Endothelial cell of umbilical vein (primary cell): ENCODE measurements at regions not wholly inside any gene's neighbourhood (a gene's known extent, or its start where the extent isn't known, plus 50 kb on each side); places are given as distances from the start of the nearest gene placed in this dataset.

Source experiments
- BruUV-seq: library from RNA; stranded (reverse); fragments of 400-500 nt; replicated peaks from 2 replicates; lab custom pipeline; 2021; lab: Mats Ljungman, UMichigan
- CTCF ChIA-PET: fragments of 300-600, 350-600 bp; sonication (Branson Sonifier 250); formaldehyde crosslinking; loops from one replicate; lab custom pipeline; 2021; ENCODE audit warnings: antibody characterized with exemption, inconsistent platforms; lab: Charles Lee
- POLR2A ChIA-PET: fragments of 300-600, 350-600 bp; sonication (Branson Sonifier 250); formaldehyde crosslinking; loops from one replicate; lab custom pipeline; 2021; ENCODE audit warnings: antibody characterized with exemption, inconsistent platforms; lab: Charles Lee
- DNase-seq: peaks from one replicate; pipeline ENCODE4 v3.0.0-alpha.2; 2011; ENCODE audit warnings: low read depth, low spot score
- FAIRE-seq: peaks from 2 replicates; lab custom pipeline; 2011; peaks lifted over from hg19 to GRCh38; lab: Jason Lieb, UNC
- H2AFZ ChIP-seq: 2 replicates; pipeline ENCODE4 v1.6.0; 2012; ENCODE audit warnings: low read depth, low read length, control low read depth, inconsistent platforms
- H3K27ac ChIP-seq: 2 replicates; pipeline ENCODE4 v1.5.1; 2011; ENCODE audit warnings: low read depth, mild to moderate bottlenecking, control low read depth, low read length, moderate library complexity; ENCODE audit not compliant: insufficient read depth
- H3K27me3 ChIP-seq, 2 experiments: 2 replicates each; pipeline versions ENCODE4 v1.6.0 to v1.6.1; 2011; ENCODE audit warnings: low read length in 2 of 2, mixed read lengths in 1 of 2; ENCODE audit not compliant: control insufficient read depth in 2 of 2, insufficient read depth in 2 of 2
- H3K36me3 ChIP-seq, 2 experiments: 2 replicates in 1 of 2; 3 replicates in 1 of 2; pipeline ENCODE4 v1.5.1; 2011; ENCODE audit warnings: low read length in 2 of 2, mild to moderate bottlenecking in 1 of 2, moderate library complexity in 1 of 2; ENCODE audit not compliant: control insufficient read depth in 2 of 2, insufficient read depth in 2 of 2; ENCODE audit errors: extremely low read depth in 1 of 2
- H3K4me1 ChIP-seq: 3 replicates; pipeline ENCODE4 v1.5.1; 2011; ENCODE audit warnings: mild to moderate bottlenecking, low read length; ENCODE audit not compliant: control insufficient read depth, insufficient read depth; ENCODE audit errors: extremely low read depth
- H3K4me2 ChIP-seq: 2 replicates; pipeline ENCODE4 v1.6.1; 2011; ENCODE audit warnings: low read length, control low read depth, mixed read lengths; ENCODE audit not compliant: insufficient read depth
- H3K4me3 ChIP-seq, 3 experiments: fragments of 200-600 bp in 1 of 3; sonication (generic), shearing (Covaris generic) in 1 of 3; replicated peaks in 1 of 3; 2 replicates each; pipeline ENCODE4 v1.5.1; 2011 to 2016; ENCODE audit warnings: control low read depth in 3 of 3, low read length in 3 of 3, mild to moderate bottlenecking in 2 of 3, inconsistent platforms in 1 of 3, low read depth in 1 of 3, moderate library complexity in 1 of 3; ENCODE audit not compliant: insufficient read depth in 1 of 3
- H3K79me2 ChIP-seq: 2 replicates; pipeline ENCODE4 v1.6.0; 2012; ENCODE audit warnings: low read length, inconsistent platforms; ENCODE audit not compliant: control insufficient read depth, insufficient read depth
- H3K9ac ChIP-seq: replicated peaks from 2 replicates; pipeline ENCODE3; 2011; ENCODE audit warnings: low read length, control low read depth; ENCODE audit not compliant: insufficient read depth; ENCODE audit errors: extremely low read depth
- H3K9me1 ChIP-seq: replicated peaks from 3 replicates; pipeline ENCODE4 v1.6.0; 2011; ENCODE audit warnings: mild to moderate bottlenecking, low read length; ENCODE audit not compliant: control insufficient read depth, insufficient read depth; ENCODE audit errors: extremely low read depth
- H3K9me3 ChIP-seq: replicated peaks from 2 replicates; pipeline ENCODE4 v1.5.1; 2012; ENCODE audit warnings: low read length, inconsistent platforms; ENCODE audit not compliant: control insufficient read depth, insufficient read depth
- H4K20me1 ChIP-seq: replicated peaks from 2 replicates; pipeline ENCODE3; 2011; ENCODE audit warnings: mild to moderate bottlenecking, low read length; ENCODE audit not compliant: control insufficient read depth, insufficient read depth; ENCODE audit errors: extremely low read depth
- EZH2 ChIP-seq: IDR thresholded peaks from 2 replicates; pipeline ENCODE4 v1.6.1; 2012; ENCODE audit warnings: borderline replicate concordance, low read depth, mild to moderate bottlenecking, moderate library complexity, low read length, inconsistent platforms; ENCODE audit not compliant: severe bottlenecking
- FOS ChIP-seq: IDR thresholded peaks from 2 replicates; pipeline ENCODE4 v1.6.1; 2011; ENCODE audit warnings: mild to moderate bottlenecking, low read length, moderate library complexity, borderline replicate concordance; ENCODE audit not compliant: insufficient read depth
- GATA2 ChIP-seq: IDR thresholded peaks from 2 replicates; pipeline ENCODE4 v1.7.0; 2011; ENCODE audit warnings: low read depth, mild to moderate bottlenecking, moderate library complexity, mixed read lengths, low read length; ENCODE audit not compliant: insufficient read length, insufficient read depth
- JUN ChIP-seq: IDR thresholded peaks from 2 replicates; pipeline ENCODE4 v1.6.1; 2011; ENCODE audit warnings: borderline replicate concordance, low read depth; ENCODE audit not compliant: insufficient read length, insufficient read depth
- MYC ChIP-seq: IDR thresholded peaks from one replicate; pipeline ENCODE4 v1.6.1; 2011; ENCODE audit warnings: mild to moderate bottlenecking, low read depth, low read length
- POLR2A ChIP-seq: IDR thresholded peaks from 2 replicates; pipeline ENCODE4 v1.6.1; 2012; ENCODE audit warnings: low read depth, mild to moderate bottlenecking, control low read depth, low read length
- POLR2AphosphoS5 ChIP-seq: IDR thresholded peaks from 2 replicates; pipeline ENCODE4 v1.6.1; 2012; ENCODE audit warnings: low read depth, mild to moderate bottlenecking, control low read depth, low read length, moderate library complexity; ENCODE audit not compliant: insufficient read depth
- dilution Hi-C: fragments of 300-500 bp; cut with MboI; formaldehyde crosslinking; loops from one replicate; pipeline ENCODE4 v1.15.0; 2019; ENCODE audit warnings: low sequenced_read_pairs; ENCODE audit not compliant: extremely low pct_ligation_motif_present
- intact Hi-C: fragments of 100-400 bp; cut with micrococcal nuclease; formaldehyde crosslinking; loops from one replicate; pipeline ENCODE4 v1.10.0; 2022
- TF ChIP-seq, protein P1 (sequence below): IDR thresholded peaks from 2 replicates; pipeline ENCODE4 v1.6.1; 2011; ENCODE audit not compliant: insufficient read depth, insufficient read length
- TF ChIP-seq, protein P2 (sequence below), 2 donors: IDR thresholded peaks; 1 replicate in 1 of 2; 2 replicates in 1 of 2; pipeline ENCODE4 v1.5.1; 2011; ENCODE audit warnings: low read length in 2 of 2, mild to moderate bottlenecking in 2 of 2, moderate library complexity in 2 of 2, control low read depth in 1 of 2, inconsistent platforms in 1 of 2, low read depth in 1 of 2; ENCODE audit not compliant: insufficient read depth in 1 of 2; ENCODE audit errors: extremely low read depth in 1 of 2

DNA sequence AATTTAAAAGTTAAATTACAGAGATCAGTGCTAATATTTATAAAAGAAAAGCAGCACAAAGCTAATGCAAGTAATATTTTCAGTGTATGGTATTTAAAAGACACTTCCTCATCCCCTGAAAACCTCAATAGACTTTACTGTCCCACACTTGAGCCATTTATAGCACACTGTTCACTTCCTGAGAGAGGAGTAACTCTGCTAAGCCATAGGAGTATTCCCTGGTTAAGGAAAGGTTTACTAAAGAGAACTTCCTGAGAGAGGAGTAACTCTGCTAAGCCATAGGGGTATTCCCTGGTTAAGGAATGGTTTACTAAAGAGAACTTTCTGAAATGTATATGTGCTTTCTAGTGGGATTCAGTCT is 159.4 kb downstream of the NHLRC3 start:
- Histone ChIP-seq H3K9me1 (no peaks in the 10 kb centered on the region), H3K79me2 (no peaks in the 10 kb centered on the region), H3K4me3 (no peak overlapping the region), H3K27me3 (peaks cover 0 to 5% of the 10 kb centered on the region in 2 experiments), H3K9me3 (no peaks in the 10 kb centered on the region), H3K36me3 (no peaks in the 10 kb centered on the region), H3K4me2 (no peak overlapping the region), H2AFZ (no peak overlapping the region), H3K4me1 (no peaks in the 10 kb centered on the region), H3K9ac (no peak overlapping the region), H3K27ac (no peak overlapping the region), H4K20me1 (no peaks in the 10 kb centered on the region)
- TF ChIP-seq FOS (no peak), EZH2 (no peak), JUN (no peak), MYC (no peak), POLR2A (no peak)
- TF ChIP-seq, protein P1, sequence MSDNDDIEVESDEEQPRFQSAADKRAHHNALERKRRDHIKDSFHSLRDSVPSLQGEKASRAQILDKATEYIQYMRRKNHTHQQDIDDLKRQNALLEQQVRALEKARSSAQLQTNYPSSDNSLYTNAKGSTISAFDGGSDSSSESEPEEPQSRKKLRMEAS, result no peak
- intact Hi-C loops, result no loop called here
- no peak for DNase-seq
- dilution Hi-C loops, result no loop called here
- ChIA-PET POLR2A (no interaction called here), CTCF (interaction anchor here (0.6 to 0.8 kb wide), 2 partner anchors 229 to 414 kb away, joined by 3 to 4 read pairs; no protein-coding TSS in a partner anchor)
- BruUV-seq, result no TSS peak
- FAIRE-seq, result no peak

DNA sequence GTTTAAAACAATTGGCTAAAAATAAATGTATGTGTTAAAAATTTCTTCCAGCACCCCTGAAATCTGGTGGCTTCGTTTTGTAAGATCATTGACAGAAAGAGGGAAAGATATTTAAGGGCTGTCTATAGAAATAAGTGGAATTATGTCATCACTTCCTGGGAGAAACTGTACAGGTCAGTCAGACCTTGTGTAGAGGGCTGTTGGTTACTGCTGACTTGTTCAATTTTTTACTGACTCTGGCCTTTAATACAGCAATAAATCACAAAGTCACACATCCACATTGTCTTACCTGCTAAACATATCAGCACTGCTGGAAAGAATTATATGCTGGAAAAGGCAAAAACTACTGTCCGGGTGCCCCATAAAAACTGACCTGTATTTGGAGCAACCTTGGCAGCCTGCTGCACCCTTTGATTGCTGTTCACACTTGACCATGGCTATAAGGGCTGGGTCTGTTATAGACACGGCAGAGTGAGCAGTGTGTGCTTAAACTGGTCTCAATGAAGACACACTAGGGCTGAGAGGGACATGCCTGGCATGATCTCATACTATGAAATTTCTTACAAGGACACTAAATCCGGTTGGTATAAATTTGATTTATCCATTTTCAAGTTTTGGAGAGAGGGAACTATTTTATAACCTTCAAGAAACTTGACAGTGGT is 162.1 kb downstream of the NHLRC3 start:
- H3K4me1 ChIP-seq, result no peaks in the 10 kb centered on the region
- dilution Hi-C loops, result no loop called here

More for the DNA sequence above, 162.1 kb downstream of the NHLRC3 start:
- H3K79me2 ChIP-seq, result no peaks in the 10 kb centered on the region
- no peak overlapping the region for H2AFZ ChIP-seq
- H3K4me3 ChIP-seq, result no peak overlapping the region
- H3K4me2 ChIP-seq, result no peak overlapping the region
- POLR2A ChIA-PET, result no interaction called here
- H3K27ac ChIP-seq, result no peak overlapping the region
- TF ChIP-seq, protein P2, sequence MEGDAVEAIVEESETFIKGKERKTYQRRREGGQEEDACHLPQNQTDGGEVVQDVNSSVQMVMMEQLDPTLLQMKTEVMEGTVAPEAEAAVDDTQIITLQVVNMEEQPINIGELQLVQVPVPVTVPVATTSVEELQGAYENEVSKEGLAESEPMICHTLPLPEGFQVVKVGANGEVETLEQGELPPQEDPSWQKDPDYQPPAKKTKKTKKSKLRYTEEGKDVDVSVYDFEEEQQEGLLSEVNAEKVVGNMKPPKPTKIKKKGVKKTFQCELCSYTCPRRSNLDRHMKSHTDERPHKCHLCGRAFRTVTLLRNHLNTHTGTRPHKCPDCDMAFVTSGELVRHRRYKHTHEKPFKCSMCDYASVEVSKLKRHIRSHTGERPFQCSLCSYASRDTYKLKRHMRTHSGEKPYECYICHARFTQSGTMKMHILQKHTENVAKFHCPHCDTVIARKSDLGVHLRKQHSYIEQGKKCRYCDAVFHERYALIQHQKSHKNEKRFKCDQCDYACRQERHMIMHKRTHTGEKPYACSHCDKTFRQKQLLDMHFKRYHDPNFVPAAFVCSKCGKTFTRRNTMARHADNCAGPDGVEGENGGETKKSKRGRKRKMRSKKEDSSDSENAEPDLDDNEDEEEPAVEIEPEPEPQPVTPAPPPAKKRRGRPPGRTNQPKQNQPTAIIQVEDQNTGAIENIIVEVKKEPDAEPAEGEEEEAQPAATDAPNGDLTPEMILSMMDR (IDR thresholded peaks at IDR 0.05; ENCODE audit: extremely low read depth in 1 of 2, insufficient read depth in 1 of 2, low read depth in 1 of 2, low read length in 2 of 2), result no peak
- TF ChIP-seq POLR2A (no peak), MYC (no peak), FOS (no peak), GATA2 (no peak), POLR2AphosphoS5 (no peak), EZH2 (no peak), JUN (no peak)
- TF ChIP-seq, protein P1, result no peak
- no peak overlapping the region for H3K9ac ChIP-seq
- no peaks in the 10 kb centered on the region for H3K9me1 ChIP-seq
- no TSS peak for BruUV-seq
- peaks cover 0 to 2% of the 10 kb centered on the region in 2 experiments for H3K27me3 ChIP-seq
- H4K20me1 ChIP-seq, result no peaks in the 10 kb centered on the region
- CTCF ChIA-PET, result no interaction called here
- FAIRE-seq (no peak), DNase-seq (no peak)
- no peaks in the 10 kb centered on the region for H3K9me3 ChIP-seq
- H3K36me3 ChIP-seq, result no peaks in the 10 kb centered on the region
- intact Hi-C loops, result no loop called here
